CD8-positive, alpha-beta memory T cell (primary cell): ENCODE measurements at regions not wholly inside any gene's neighbourhood (a gene's known extent, or its start where the extent isn't known, plus 50 kb on each side); places are given as distances from the start of the nearest gene placed in this dataset.

Experiments
- CTCF ChIA-PET: fragments of 350-600 bp; sonication (Branson Sonifier 250); formaldehyde crosslinking; loops from one replicate; lab custom pipeline; 2021; ENCODE audit warnings: antibody characterized with exemption; lab: Charles Lee
- POLR2A ChIA-PET: fragments of 350-600 bp; sonication (Branson Sonifier 250); formaldehyde crosslinking; loops from one replicate; lab custom pipeline; 2021; ENCODE audit warnings: antibody characterized with exemption; lab: Charles Lee
- DNase-seq, 5 donors: peaks; one replicate each; pipeline versions ENCODE4 v3.0.0 to v3.0.0-alpha.2; 2020 to 2022; ENCODE audit warnings: mixed read lengths in 1 of 5
- H3K27ac ChIP-seq: one replicate; pipeline ENCODE4 v1.7.0; 2013; ENCODE audit warnings: low read depth, mild to moderate bottlenecking, low read length, moderate library complexity
- H3K27me3 ChIP-seq: 2 replicates; pipeline ENCODE4 v1.7.0; 2013; ENCODE audit warnings: low read length, mild to moderate bottlenecking; ENCODE audit not compliant: insufficient read depth, poor library complexity, severe bottlenecking
- H3K36me3 ChIP-seq: 2 replicates; pipeline ENCODE4 v1.7.0; 2013; ENCODE audit warnings: mild to moderate bottlenecking, low read length, moderate library complexity; ENCODE audit not compliant: insufficient read depth
- H3K4me1 ChIP-seq: 2 replicates; pipeline ENCODE4 v1.7.0; 2013; ENCODE audit warnings: mild to moderate bottlenecking, low read length, moderate library complexity; ENCODE audit not compliant: insufficient read depth
- H3K4me3 ChIP-seq: 2 replicates; pipeline ENCODE4 v1.7.0; 2013; ENCODE audit warnings: mild to moderate bottlenecking, low read length
- H3K9me3 ChIP-seq: 2 replicates; pipeline ENCODE4 v1.7.0; 2013; ENCODE audit warnings: mild to moderate bottlenecking, low read length
- H3K27ac Mint-ChIP-seq, 8 donors: one replicate each; pipeline ENCODE4 v1.8.0; 2020 to 2021; ENCODE audit warnings: mixed read lengths in 8 of 8, mild to moderate bottlenecking in 6 of 8, inconsistent platforms in 3 of 8, moderate library complexity in 3 of 8
- H3K27me3 Mint-ChIP-seq, 2 donors: one replicate each; pipeline ENCODE4 v1.8.0; 2020 to 2021; ENCODE audit warnings: mixed read lengths in 2 of 2, mild to moderate bottlenecking in 1 of 2, moderate library complexity in 1 of 2
- H3K36me3 Mint-ChIP-seq, 3 donors: one replicate each; pipeline ENCODE4 v1.8.0; 2020 to 2021; ENCODE audit warnings: mixed read lengths in 3 of 3, inconsistent platforms in 1 of 3, mild to moderate bottlenecking in 1 of 3
- H3K4me1 Mint-ChIP-seq, 3 donors: one replicate each; pipeline ENCODE4 v1.8.0; 2020 to 2021; ENCODE audit warnings: mixed read lengths in 3 of 3, inconsistent platforms in 1 of 3, mild to moderate bottlenecking in 1 of 3
- H3K4me3 Mint-ChIP-seq, 7 donors: one replicate each; pipeline ENCODE4 v1.8.0; 2020 to 2021; ENCODE audit warnings: mixed read lengths in 7 of 7, mild to moderate bottlenecking in 6 of 7, moderate library complexity in 4 of 7, inconsistent platforms in 2 of 7
- H3K9me3 Mint-ChIP-seq, 5 donors: one replicate each; pipeline ENCODE4 v1.8.0; 2020 to 2022; ENCODE audit warnings: mixed read lengths in 5 of 5, mild to moderate bottlenecking in 3 of 5, moderate library complexity in 2 of 5, inconsistent platforms in 1 of 5

GRCh38 chr2:121045245-121045644 is 239.8 kb downstream of the TFCP2L1 start:
- CTCF ChIA-PET: no interaction called here

GRCh38 chr2:121046335-121046734 is 238.7 kb downstream of the TFCP2L1 start:
- CTCF ChIA-PET: no interaction called here
- no peaks in the 10 kb centered on the region for H3K9me3 ChIP-seq

More at GRCh38 chr2:121045245-121045644, 239.8 kb downstream of the TFCP2L1 start:
- H3K4me1 Mint-ChIP-seq: no peaks in the 10 kb centered on the region
- Histone ChIP-seq H3K27ac (no peak overlapping the region), H3K36me3 (no peaks in the 10 kb centered on the region), H3K9me3 (no peaks in the 10 kb centered on the region), H3K4me1 (no peaks in the 10 kb centered on the region), H3K27me3 (no peaks in the 10 kb centered on the region), H3K4me3 (no peak overlapping the region)
- H3K27ac Mint-ChIP-seq: no peak overlapping the region
- H3K4me3 Mint-ChIP-seq: no peak overlapping the region
- H3K9me3 Mint-ChIP-seq: peaks cover 0 to 4% (median 0%) of the 10 kb centered on the region in 5 donors
- DNase-seq: no peak
- POLR2A ChIA-PET: no interaction called here
- no peaks in the 10 kb centered on the region for H3K36me3 Mint-ChIP-seq
- H3K27me3 Mint-ChIP-seq: peaks cover 0 to 1% of the 10 kb centered on the region in 2 donors

GRCh38 chr2:121047383-121047782 is 237.6 kb downstream of the TFCP2L1 start:
- no peaks in the 10 kb centered on the region for H3K36me3 Mint-ChIP-seq
- POLR2A ChIA-PET: no interaction called here
- Histone ChIP-seq H3K27ac (no peak overlapping the region), H3K36me3 (no peaks in the 10 kb centered on the region), H3K9me3 (no peaks in the 10 kb centered on the region), H3K27me3 (no peaks in the 10 kb centered on the region), H3K4me1 (no peaks in the 10 kb centered on the region), H3K4me3 (no peak overlapping the region)
- no peak for DNase-seq
- H3K27ac Mint-ChIP-seq: no peak overlapping the region
- peaks cover 0 to 4% (median 2%) of the 10 kb centered on the region in 5 donors for H3K9me3 Mint-ChIP-seq
- peaks cover 0 to 1% of the 10 kb centered on the region in 2 donors for H3K27me3 Mint-ChIP-seq
- no peaks in the 10 kb centered on the region for H3K4me1 Mint-ChIP-seq
- CTCF ChIA-PET: no interaction called here
- no peak overlapping the region for H3K4me3 Mint-ChIP-seq

More at GRCh38 chr2:121046335-121046734, 238.7 kb downstream of the TFCP2L1 start:
- Mint-ChIP-seq H3K27me3 (peaks cover 0 to 1% of the 10 kb centered on the region in 2 donors), H3K27ac (no peak overlapping the region), H3K36me3 (no peaks in the 10 kb centered on the region), H3K4me1 (no peaks in the 10 kb centered on the region), H3K9me3 (peaks cover 0 to 4% (median 2%) of the 10 kb centered on the region in 5 donors), H3K4me3 (no peak overlapping the region)
- H3K4me1 ChIP-seq: no peaks in the 10 kb centered on the region
- H3K27me3 ChIP-seq: no peaks in the 10 kb centered on the region
- DNase-seq: no peak
- H3K27ac ChIP-seq: no peak overlapping the region
- no peaks in the 10 kb centered on the region for H3K36me3 ChIP-seq
- POLR2A ChIA-PET: no interaction called here
- H3K4me3 ChIP-seq: no peak overlapping the region

DNA sequence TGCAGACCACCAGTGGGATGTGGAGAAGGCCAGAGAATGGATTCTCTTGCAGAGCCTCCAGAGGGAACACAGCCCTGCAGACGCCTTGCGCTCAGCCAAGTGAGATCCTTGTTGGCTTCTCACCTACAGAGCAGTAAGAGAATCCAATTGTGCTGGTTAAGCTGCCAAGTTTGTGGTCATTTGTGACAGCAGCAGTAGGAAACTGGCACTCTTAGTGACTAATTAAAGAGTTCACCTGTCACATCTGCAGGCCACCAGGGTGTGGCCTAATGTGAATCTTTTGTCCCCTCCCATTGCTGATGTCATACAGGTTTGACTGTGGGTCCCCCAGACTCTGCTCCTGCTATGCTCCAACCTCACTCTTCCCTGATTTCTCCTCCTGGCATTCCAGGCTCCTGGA is 235.9 kb downstream of the TFCP2L1 start:
- no peak overlapping the region for H3K27ac Mint-ChIP-seq
- CTCF ChIA-PET: no interaction called here
- H3K36me3 Mint-ChIP-seq: no peaks in the 10 kb centered on the region
- Histone ChIP-seq H3K9me3 (no peaks in the 10 kb centered on the region), H3K4me3 (no peak overlapping the region), H3K27me3 (no peaks in the 10 kb centered on the region), H3K27ac (no peak overlapping the region), H3K36me3 (no peaks in the 10 kb centered on the region), H3K4me1 (no peaks in the 10 kb centered on the region)
- H3K4me1 Mint-ChIP-seq: no peaks in the 10 kb centered on the region
- H3K4me3 Mint-ChIP-seq: no peak overlapping the region
- POLR2A ChIA-PET: no interaction called here
- peaks cover 4% of the 10 kb centered on the region in 2 donors for H3K27me3 Mint-ChIP-seq
- no peak for DNase-seq
- peaks cover 0 to 4% (median 0%) of the 10 kb centered on the region in 5 donors for H3K9me3 Mint-ChIP-seq

- no peak overlapping the region for H3K27ac ChIP-seq
- H3K27me3 ChIP-seq: no peaks in the 10 kb centered on the region
- no peak overlapping the region for H3K27ac Mint-ChIP-seq
- peaks cover 5 to 6% of the 10 kb centered on the region in 2 donors for H3K27me3 Mint-ChIP-seq
- H3K9me3 Mint-ChIP-seq: peaks cover 0 to 4% (median 0%) of the 10 kb centered on the region in 5 donors
- ChIA-PET POLR2A (no interaction called here), CTCF (no interaction called here)
- no peak overlapping the region for H3K4me3 ChIP-seq
- H3K36me3 ChIP-seq: no peaks in the 10 kb centered on the region
- H3K4me3 Mint-ChIP-seq: no peak overlapping the region
- no peaks in the 10 kb centered on the region for H3K4me1 ChIP-seq
- H3K4me1 Mint-ChIP-seq: no peaks in the 10 kb centered on the region
- no peaks in the 10 kb centered on the region for H3K36me3 Mint-ChIP-seq
- DNase-seq: no peak
- no peaks in the 10 kb centered on the region for H3K9me3 ChIP-seq
Measured at GRCh38 chr2:121049950-121050585, 234.9 kb downstream of the TFCP2L1 start.

GRCh38 chr2:121051311-121051710 is 233.7 kb downstream of the TFCP2L1 start:
- H3K4me3 Mint-ChIP-seq: no peak overlapping the region
- Histone ChIP-seq H3K4me3 (no peak overlapping the region), H3K4me1 (no peaks in the 10 kb centered on the region), H3K9me3 (no peaks in the 10 kb centered on the region), H3K27ac (no peak overlapping the region), H3K36me3 (no peaks in the 10 kb centered on the region), H3K27me3 (no peaks in the 10 kb centered on the region)
- peaks cover 5 to 6% of the 10 kb centered on the region in 2 donors for H3K27me3 Mint-ChIP-seq
- H3K4me1 Mint-ChIP-seq: no peaks in the 10 kb centered on the region
- H3K36me3 Mint-ChIP-seq: no peaks in the 10 kb centered on the region
- CTCF ChIA-PET: no interaction called here
- H3K27ac Mint-ChIP-seq: no peak overlapping the region
- POLR2A ChIA-PET: no interaction called here
- peaks cover 0 to 4% (median 0%) of the 10 kb centered on the region in 5 donors for H3K9me3 Mint-ChIP-seq
- DNase-seq: no peak

DNA sequence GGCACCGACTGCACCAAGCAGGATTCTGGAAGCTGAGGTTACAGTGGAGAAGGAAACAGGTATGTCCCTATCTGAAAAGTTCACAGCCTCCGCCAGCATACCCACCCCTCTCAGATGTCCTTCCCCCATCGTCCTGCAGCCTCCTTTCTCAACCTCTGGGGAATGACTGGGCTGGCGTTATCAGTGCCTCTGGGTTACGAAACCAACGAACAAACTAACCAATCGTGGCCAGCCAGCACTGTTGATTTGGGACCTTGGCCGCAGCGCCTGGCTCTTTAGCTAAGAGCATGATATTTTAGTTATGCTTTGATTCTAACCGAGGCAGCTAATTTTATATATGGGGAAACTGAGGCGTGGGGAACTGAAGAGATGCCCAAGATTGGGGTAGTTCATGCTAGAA is 233.0 kb downstream of the TFCP2L1 start:
- peaks cover 0 to 4% (median 0%) of the 10 kb centered on the region in 5 donors for H3K9me3 Mint-ChIP-seq
- Histone ChIP-seq H3K36me3 (no peaks in the 10 kb centered on the region), H3K4me3 (no peak overlapping the region), H3K4me1 (no peaks in the 10 kb centered on the region), H3K27me3 (no peaks in the 10 kb centered on the region), H3K9me3 (no peaks in the 10 kb centered on the region), H3K27ac (no peak overlapping the region)
- H3K4me1 Mint-ChIP-seq: no peaks in the 10 kb centered on the region
- H3K36me3 Mint-ChIP-seq: no peaks in the 10 kb centered on the region
- H3K4me3 Mint-ChIP-seq: no peak overlapping the region
- ChIA-PET POLR2A (no interaction called here), CTCF (no interaction called here)
- H3K27me3 Mint-ChIP-seq: peaks cover 5 to 6% of the 10 kb centered on the region in 2 donors
- DNase-seq: no peak
- no peak overlapping the region for H3K27ac Mint-ChIP-seq

GRCh38 chr2:121052521-121052920 is 232.5 kb downstream of the TFCP2L1 start:
- DNase-seq: no peak
- ChIA-PET POLR2A (no interaction called here), CTCF (no interaction called here)
- no peaks in the 10 kb centered on the region for H3K4me1 ChIP-seq
- peaks cover 5 to 6% of the 10 kb centered on the region in 2 donors for H3K27me3 Mint-ChIP-seq
- no peak overlapping the region for H3K27ac Mint-ChIP-seq
- no peaks in the 10 kb centered on the region for H3K4me1 Mint-ChIP-seq
- H3K9me3 ChIP-seq: no peaks in the 10 kb centered on the region
- no peaks in the 10 kb centered on the region for H3K36me3 Mint-ChIP-seq
- peaks cover 0 to 4% (median 0%) of the 10 kb centered on the region in 5 donors for H3K9me3 Mint-ChIP-seq
- H3K27ac ChIP-seq: no peak overlapping the region
- H3K4me3 ChIP-seq: no peak overlapping the region
- no peaks in the 10 kb centered on the region for H3K27me3 ChIP-seq
- H3K36me3 ChIP-seq: no peaks in the 10 kb centered on the region
- no peak overlapping the region for H3K4me3 Mint-ChIP-seq
